Astrocyte (in vitro differentiated cells and primary cell): ENCODE measurements at regions not wholly inside any gene's neighbourhood (a gene's known extent, or its start where the extent isn't known, plus 50 kb on each side); places are given as distances from the start of the nearest gene placed in this dataset.

ENCODE experiments used
- CTCF ChIP-seq: IDR thresholded peaks from 2 replicates; pipeline ENCODE4 v1.5.1; 2011; ENCODE audit warnings: low read depth, mild to moderate bottlenecking, inconsistent platforms, low read length, moderate library complexity; ENCODE audit not compliant: insufficient read depth
- EZH2 ChIP-seq: IDR thresholded peaks from 2 replicates; pipeline ENCODE4 v1.6.1; 2012; ENCODE audit warnings: mild to moderate bottlenecking, low read length, inconsistent platforms; ENCODE audit not compliant: insufficient read depth

GRCh38 chr4:161329852-161330251 lies 833.9 kb downstream of the FSTL5 start:
- TF ChIP-seq CTCF, result no peak
- TF ChIP-seq EZH2, result no peak
